AG04450 (cell line): ENCODE measurements at regions not wholly inside any gene's neighbourhood (a gene's known extent, or its start where the extent isn't known, plus 50 kb on each side); places are given as distances from the start of the nearest gene placed in this dataset.
"Not testable (repeated sequence)": the region's sequence is repeated elsewhere in the genome, so short reads cannot be mapped to it uniquely, and the experiment has no call there.

Experiments used
- CTCF ChIA-PET: fragments of 300-600, 350-600 bp; formaldehyde crosslinking; extraction: SDS; loops from one replicate; lab custom pipeline; 2022; ENCODE audit warnings: antibody characterized with exemption, inconsistent platforms; lab: Charles Lee
- POLR2A ChIA-PET: fragments of 350-600 bp; formaldehyde crosslinking; extraction: SDS; loops from one replicate; lab custom pipeline; 2021; ENCODE audit warnings: antibody characterized with exemption, inconsistent platforms; lab: Yijun Ruan, JAX
- DNase-seq: peaks from one replicate; pipeline ENCODE4 v3.0.0-alpha.2; 2011; ENCODE audit warnings: low read depth, low spot score
- H3K27ac ChIP-seq: one replicate; pipeline ENCODE4 v1.5.1; 2012; ENCODE audit warnings: low read depth, low read length, control low read depth
- H3K27me3 ChIP-seq: one replicate; pipeline ENCODE4 v1.6.0; 2012; ENCODE audit warnings: low read length; ENCODE audit not compliant: control insufficient read depth, insufficient read depth
- H3K4me3 ChIP-seq: 2 replicates; pipeline ENCODE4 v1.5.1; 2011; ENCODE audit warnings: mild to moderate bottlenecking, low read depth, low read length, control low read depth
- H3K9me3 ChIP-seq: 2 replicates; pipeline ENCODE4 v1.5.1; 2012; ENCODE audit warnings: low read length; ENCODE audit not compliant: control insufficient read depth, insufficient read depth
- TF ChIP-seq, protein P1 (sequence below): IDR thresholded peaks from 2 replicates; pipeline ENCODE4 v1.5.1; 2011; ENCODE audit warnings: low read depth, low read length, control low read depth, inconsistent platforms

DNA sequence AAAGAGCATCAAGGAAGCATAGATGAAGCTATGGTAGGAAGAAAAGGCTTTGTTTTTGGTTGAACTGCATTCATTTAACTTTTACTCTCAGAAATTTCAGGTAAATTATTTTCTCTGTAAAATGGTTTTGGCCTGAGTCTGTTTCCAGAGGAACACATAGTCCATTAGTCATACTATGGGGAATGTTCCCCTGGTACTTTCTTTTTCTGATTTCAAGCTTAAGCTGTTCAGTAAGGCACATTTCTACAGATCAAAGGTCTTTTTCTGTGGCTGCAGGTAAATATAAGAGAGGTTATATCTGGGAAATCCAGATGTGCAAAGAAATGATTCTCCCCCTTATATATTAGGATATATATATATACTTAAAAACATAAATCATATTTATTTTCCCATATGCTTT is 1744.4 kb upstream of the ADGRL3 start:
- CTCF ChIA-PET, result no interaction called here
- TF ChIP-seq, protein P1, sequence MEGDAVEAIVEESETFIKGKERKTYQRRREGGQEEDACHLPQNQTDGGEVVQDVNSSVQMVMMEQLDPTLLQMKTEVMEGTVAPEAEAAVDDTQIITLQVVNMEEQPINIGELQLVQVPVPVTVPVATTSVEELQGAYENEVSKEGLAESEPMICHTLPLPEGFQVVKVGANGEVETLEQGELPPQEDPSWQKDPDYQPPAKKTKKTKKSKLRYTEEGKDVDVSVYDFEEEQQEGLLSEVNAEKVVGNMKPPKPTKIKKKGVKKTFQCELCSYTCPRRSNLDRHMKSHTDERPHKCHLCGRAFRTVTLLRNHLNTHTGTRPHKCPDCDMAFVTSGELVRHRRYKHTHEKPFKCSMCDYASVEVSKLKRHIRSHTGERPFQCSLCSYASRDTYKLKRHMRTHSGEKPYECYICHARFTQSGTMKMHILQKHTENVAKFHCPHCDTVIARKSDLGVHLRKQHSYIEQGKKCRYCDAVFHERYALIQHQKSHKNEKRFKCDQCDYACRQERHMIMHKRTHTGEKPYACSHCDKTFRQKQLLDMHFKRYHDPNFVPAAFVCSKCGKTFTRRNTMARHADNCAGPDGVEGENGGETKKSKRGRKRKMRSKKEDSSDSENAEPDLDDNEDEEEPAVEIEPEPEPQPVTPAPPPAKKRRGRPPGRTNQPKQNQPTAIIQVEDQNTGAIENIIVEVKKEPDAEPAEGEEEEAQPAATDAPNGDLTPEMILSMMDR, result no peak
- DNase-seq, result no peak
- H3K9me3 ChIP-seq, result peaks cover 14% of the 10 kb centered on the region
- H3K27ac ChIP-seq, result no peak overlapping the region
- POLR2A ChIA-PET, result no interaction called here
- no peaks in the 10 kb centered on the region for H3K27me3 ChIP-seq
- no peak overlapping the region for H3K4me3 ChIP-seq

DNA sequence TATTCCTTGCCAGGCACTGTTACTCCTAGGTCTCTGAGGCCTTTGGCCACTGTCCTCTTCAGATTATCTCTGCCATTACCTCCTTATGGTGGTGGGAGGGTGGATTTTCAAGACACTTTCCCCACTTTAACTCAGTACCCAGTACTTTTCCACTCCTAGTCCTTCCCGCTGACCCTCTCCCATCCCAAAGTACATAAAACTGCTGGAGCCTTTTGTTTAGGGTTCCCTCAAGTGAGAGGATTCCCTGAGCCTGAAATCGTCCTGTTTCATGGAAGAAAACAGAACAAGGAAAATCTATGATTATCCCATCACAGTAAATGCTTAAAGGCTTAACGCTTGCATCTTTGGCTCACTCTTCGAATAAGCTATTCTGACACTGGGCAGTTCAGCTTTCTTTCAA is 1742.5 kb upstream of the ADGRL3 start:
- H3K4me3 ChIP-seq, result no peak overlapping the region
- CTCF ChIA-PET, result no interaction called here
- POLR2A ChIA-PET, result no interaction called here
- TF ChIP-seq, protein P1, result no peak
- no peak overlapping the region for H3K27ac ChIP-seq
- no peaks in the 10 kb centered on the region for H3K27me3 ChIP-seq
- H3K9me3 ChIP-seq, result peaks cover 17% of the 10 kb centered on the region
- no peak for DNase-seq

DNA sequence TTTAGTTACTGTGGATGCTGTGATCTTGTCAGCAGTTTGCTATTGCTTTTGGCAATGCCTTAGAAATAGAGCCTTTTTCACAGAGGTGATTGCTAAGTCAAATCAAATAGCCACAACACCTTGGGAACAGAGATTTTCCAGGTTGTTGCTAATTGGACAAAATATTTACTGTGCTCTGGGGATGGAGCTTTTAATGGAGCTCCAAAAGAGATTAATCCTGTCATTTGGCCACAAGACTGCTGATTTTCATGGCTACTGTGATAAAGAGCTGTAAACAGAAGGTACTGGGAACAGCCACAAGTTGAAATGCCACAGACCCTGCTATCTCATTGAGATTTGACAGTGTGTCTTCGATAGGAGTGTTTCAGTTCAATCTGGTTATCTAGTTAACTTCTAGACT is 1715.2 kb upstream of the ADGRL3 start:
- DNase-seq, result no peak
- Histone ChIP-seq H3K9me3 (no peaks in the 10 kb centered on the region), H3K4me3 (no peak overlapping the region), H3K27ac (no peak overlapping the region), H3K27me3 (no peaks in the 10 kb centered on the region)
- ChIA-PET POLR2A (no interaction called here), CTCF (no interaction called here)
- TF ChIP-seq, protein P1, result no peak

DNA sequence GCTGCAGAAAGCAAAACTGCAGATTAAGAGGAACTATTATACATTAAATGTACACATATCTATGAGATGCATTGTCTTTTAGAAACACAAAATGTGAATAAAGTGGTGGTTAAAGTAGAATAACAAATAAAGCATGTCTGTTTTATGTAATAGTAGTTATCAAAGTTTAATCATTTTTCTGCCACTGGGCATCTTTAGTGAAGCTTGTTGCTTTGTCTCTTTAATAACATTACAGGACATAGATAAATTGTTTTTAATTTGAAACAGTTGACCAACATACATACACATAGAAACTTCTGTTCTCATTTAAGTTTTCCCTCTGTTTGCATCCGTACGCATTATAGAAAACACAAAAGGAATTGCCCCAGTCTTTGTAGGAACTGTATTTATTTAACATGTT is 1700.0 kb upstream of the ADGRL3 start:
- TF ChIP-seq, protein P1, result no peak
- Histone ChIP-seq H3K27ac (no peak overlapping the region), H3K9me3 (peaks cover 3% of the 10 kb centered on the region), H3K4me3 (no peak overlapping the region), H3K27me3 (no peaks in the 10 kb centered on the region)
- ChIA-PET CTCF (no interaction called here), POLR2A (no interaction called here)
- no peak for DNase-seq

DNA sequence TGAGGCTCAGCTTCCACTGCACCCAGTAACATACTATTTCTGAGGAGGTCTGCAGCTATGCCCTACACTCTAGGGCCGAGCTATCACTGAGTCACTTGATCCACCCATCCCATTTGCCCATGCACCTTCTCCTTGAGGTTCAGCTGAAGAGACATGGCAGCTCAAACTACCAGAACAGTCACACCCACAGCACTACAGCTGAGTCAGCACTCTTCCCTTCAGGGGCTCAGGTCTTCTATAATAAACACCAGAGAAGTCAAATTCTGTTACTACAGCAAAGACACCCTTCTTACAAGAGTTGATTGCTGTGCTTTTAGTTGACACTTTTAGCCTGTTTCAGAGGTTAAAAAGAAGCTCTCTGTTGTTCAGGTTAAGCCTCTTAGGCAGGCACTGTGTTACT is 1696.4 kb upstream of the ADGRL3 start:
- DNase-seq, result no peak
- H3K27me3 ChIP-seq, result no peaks in the 10 kb centered on the region
- TF ChIP-seq, protein P1, result no peak
- peaks cover 3% of the 10 kb centered on the region; the same call in 1 of the 2 replicates for H3K9me3 ChIP-seq
- ChIA-PET CTCF (no interaction called here), POLR2A (no interaction called here)
- H3K4me3 ChIP-seq, result no peak overlapping the region
- H3K27ac ChIP-seq, result no peak overlapping the region

DNA sequence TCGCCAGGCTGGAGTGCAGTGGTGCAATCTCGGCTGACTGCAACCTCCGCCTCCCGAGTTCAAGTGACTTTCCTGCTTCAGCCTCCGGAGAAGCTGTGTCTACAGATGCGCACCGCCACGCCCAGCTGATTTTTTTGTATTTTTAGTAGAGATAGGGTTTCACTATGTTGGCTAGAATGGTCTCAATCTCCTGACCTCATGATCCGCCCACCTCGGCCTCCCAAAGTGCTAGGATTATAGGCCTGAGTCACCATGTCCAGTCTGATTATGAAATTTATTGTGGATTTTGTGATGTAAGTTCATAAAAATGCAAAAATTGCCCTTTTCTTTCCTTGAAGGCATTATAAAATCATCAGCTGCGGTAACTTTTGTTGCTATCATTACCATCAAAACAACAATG is 1688.3 kb upstream of the ADGRL3 start:
- H3K27me3 ChIP-seq, CTCF ChIA-PET, POLR2A ChIA-PET, H3K4me3 ChIP-seq, DNase-seq, H3K27ac ChIP-seq, H3K9me3 ChIP-seq: not testable (repeated sequence)
